ENCODE measurements at regions not wholly inside any gene's neighbourhood (a gene's known extent, or its start where the extent isn't known, plus 50 kb on each side); places are given as distances from the start of the nearest gene placed in this dataset.

DNA sequence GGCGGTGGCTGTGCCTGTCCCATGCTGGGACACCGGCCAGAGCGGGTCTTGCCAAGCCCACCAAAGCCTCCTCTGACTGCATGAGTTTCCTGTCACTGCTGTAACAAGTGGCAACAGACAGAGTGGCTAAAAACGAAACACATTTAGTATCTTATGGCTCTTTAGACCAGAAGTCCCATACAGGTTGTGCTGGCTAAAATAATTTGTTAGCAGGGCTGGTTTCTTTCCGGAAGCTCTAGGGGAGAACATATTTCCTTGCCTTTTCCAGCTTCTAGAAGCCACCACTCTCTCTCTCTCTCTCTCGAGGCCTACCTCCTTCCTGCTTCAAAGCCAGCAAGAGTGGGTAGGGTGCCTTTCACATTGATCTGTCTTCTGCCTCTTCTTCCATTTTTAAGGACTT is 171.6 kb upstream of the PLPP4 start:
- H3K79me2 ChIP-seq (ENCODE audit: control insufficient read depth, low read length), result no peaks in the 10 kb centered on the region
- no peaks in the 10 kb centered on the region for H3K9me2 ChIP-seq (replicated peaks; ENCODE audit: control insufficient read depth, low read length)
- H3K4me2 ChIP-seq (ENCODE audit: low read length), result no peak overlapping the region
- H3K27ac ChIP-seq (ENCODE audit: low read depth, low read length), result no peak overlapping the region
- H3K4me1 ChIP-seq (ENCODE audit: control insufficient read depth, low read length), result no peaks in the 10 kb centered on the region
- no peaks in the 10 kb centered on the region for H3K27me3 ChIP-seq (ENCODE audit: control insufficient read depth, low read length)
- no peaks in the 10 kb centered on the region for H3K36me3 ChIP-seq (ENCODE audit: control insufficient read depth, low read length)
- no peak for TF ChIP-seq EZH2phosphoT487 (IDR thresholded peaks at IDR 0.05; ENCODE audit: borderline replicate concordance, low read length)
- TF ChIP-seq, protein P1, sequence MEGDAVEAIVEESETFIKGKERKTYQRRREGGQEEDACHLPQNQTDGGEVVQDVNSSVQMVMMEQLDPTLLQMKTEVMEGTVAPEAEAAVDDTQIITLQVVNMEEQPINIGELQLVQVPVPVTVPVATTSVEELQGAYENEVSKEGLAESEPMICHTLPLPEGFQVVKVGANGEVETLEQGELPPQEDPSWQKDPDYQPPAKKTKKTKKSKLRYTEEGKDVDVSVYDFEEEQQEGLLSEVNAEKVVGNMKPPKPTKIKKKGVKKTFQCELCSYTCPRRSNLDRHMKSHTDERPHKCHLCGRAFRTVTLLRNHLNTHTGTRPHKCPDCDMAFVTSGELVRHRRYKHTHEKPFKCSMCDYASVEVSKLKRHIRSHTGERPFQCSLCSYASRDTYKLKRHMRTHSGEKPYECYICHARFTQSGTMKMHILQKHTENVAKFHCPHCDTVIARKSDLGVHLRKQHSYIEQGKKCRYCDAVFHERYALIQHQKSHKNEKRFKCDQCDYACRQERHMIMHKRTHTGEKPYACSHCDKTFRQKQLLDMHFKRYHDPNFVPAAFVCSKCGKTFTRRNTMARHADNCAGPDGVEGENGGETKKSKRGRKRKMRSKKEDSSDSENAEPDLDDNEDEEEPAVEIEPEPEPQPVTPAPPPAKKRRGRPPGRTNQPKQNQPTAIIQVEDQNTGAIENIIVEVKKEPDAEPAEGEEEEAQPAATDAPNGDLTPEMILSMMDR (IDR thresholded peaks at IDR 0.05; ENCODE audit: low read depth, low read length, poor library complexity, severe bottlenecking), result no peak
- no peak overlapping the region for H3K4me3 ChIP-seq (ENCODE audit: low read length)
- H4K20me1 ChIP-seq (ENCODE audit: control insufficient read depth, insufficient read depth, low read depth, low read length), result no peaks in the 10 kb centered on the region
- H3F3A ChIP-seq (ENCODE audit: control insufficient read depth, insufficient read depth), result no peaks in the 10 kb centered on the region
- H3K9me3 ChIP-seq (ENCODE audit: control insufficient read depth, insufficient read depth, low read length), result no peaks in the 10 kb centered on the region

DNA sequence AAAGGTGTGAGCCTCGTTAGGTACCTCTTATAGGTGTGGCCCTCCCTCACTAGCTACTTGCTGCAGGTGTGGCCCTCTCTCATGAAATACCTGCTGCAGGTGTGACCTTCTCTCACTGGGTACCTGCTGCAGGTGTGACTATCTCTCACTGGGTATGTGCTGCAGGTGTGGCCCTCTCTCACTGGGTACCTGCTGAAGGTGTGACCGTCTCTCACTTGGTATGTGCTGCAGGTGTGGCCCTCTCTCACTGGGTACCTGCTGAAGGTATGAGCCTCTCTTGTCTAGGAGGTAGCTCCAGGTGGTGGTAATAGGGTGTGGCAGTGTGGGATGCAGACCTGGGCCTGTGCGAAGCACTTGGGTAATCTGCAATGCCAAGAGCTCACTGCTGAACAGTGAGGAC is 170.7 kb upstream of the PLPP4 start:
- Histone ChIP-seq H3K4me1 (ENCODE audit: control insufficient read depth, low read length) (no peaks in the 10 kb centered on the region), H3K4me3 (ENCODE audit: low read length) (no peak overlapping the region), H3K4me2 (ENCODE audit: low read length) (no peak overlapping the region), H4K20me1 (ENCODE audit: control insufficient read depth, insufficient read depth, low read depth, low read length) (no peaks in the 10 kb centered on the region), H3K9me2 (replicated peaks; ENCODE audit: control insufficient read depth, low read length) (no peaks in the 10 kb centered on the region), H3K9me3 (ENCODE audit: control insufficient read depth, insufficient read depth, low read length) (no peaks in the 10 kb centered on the region), H3F3A (ENCODE audit: control insufficient read depth, insufficient read depth) (no peaks in the 10 kb centered on the region), H3K36me3 (ENCODE audit: control insufficient read depth, low read length) (no peaks in the 10 kb centered on the region), H3K79me2 (ENCODE audit: control insufficient read depth, low read length) (no peaks in the 10 kb centered on the region), H3K27ac (ENCODE audit: low read depth, low read length) (no peak overlapping the region), H3K27me3 (ENCODE audit: control insufficient read depth, low read length) (no peaks in the 10 kb centered on the region)
- TF ChIP-seq, protein P1 (IDR thresholded peaks at IDR 0.05; ENCODE audit: low read depth, low read length, poor library complexity, severe bottlenecking), result no peak
- TF ChIP-seq EZH2phosphoT487 (IDR thresholded peaks at IDR 0.05; ENCODE audit: borderline replicate concordance, low read length), result no peak

DNA sequence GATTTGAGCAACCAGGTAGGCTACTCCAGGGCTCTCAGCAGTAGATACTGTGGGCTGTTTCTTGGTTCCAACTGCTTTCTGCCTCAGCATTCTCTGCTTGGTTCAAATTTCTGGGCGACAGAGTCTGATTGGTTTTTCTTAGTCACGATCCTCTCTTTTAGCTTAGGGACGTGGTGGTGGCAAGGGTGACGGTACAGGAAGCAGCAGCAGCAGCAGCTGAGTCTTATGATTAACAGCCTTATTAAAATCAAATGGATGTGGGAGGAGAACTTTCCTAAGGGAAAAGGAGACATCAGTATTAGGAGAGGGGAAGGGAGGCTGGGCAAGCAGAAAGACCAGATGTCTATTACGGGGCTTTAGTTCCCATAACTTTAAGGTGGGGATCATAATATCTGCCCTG is 156.5 kb upstream of the PLPP4 start:
- H3F3A ChIP-seq (ENCODE audit: control insufficient read depth, insufficient read depth), result no peaks in the 10 kb centered on the region
- no peaks in the 10 kb centered on the region for H3K9me2 ChIP-seq (replicated peaks; ENCODE audit: control insufficient read depth, low read length)
- H3K9me3 ChIP-seq (ENCODE audit: control insufficient read depth, insufficient read depth, low read length), result no peaks in the 10 kb centered on the region
- H3K79me2 ChIP-seq (ENCODE audit: control insufficient read depth, low read length), result no peaks in the 10 kb centered on the region
- H3K4me2 ChIP-seq (ENCODE audit: low read length), result no peak overlapping the region
- no peak overlapping the region for H3K4me3 ChIP-seq (ENCODE audit: low read length)
- H3K4me1 ChIP-seq (ENCODE audit: control insufficient read depth, low read length), result no peaks in the 10 kb centered on the region
- TF ChIP-seq, protein P1 (IDR thresholded peaks at IDR 0.05; ENCODE audit: low read depth, low read length, poor library complexity, severe bottlenecking), result no peak
- no peak for TF ChIP-seq EZH2phosphoT487 (IDR thresholded peaks at IDR 0.05; ENCODE audit: borderline replicate concordance, low read length)
- H4K20me1 ChIP-seq (ENCODE audit: control insufficient read depth, insufficient read depth, low read depth, low read length), result no peaks in the 10 kb centered on the region
- H3K27ac ChIP-seq (ENCODE audit: low read depth, low read length), result no peak overlapping the region
- H3K36me3 ChIP-seq (ENCODE audit: control insufficient read depth, low read length), result no peaks in the 10 kb centered on the region
- no peaks in the 10 kb centered on the region for H3K27me3 ChIP-seq (ENCODE audit: control insufficient read depth, low read length)

DNA sequence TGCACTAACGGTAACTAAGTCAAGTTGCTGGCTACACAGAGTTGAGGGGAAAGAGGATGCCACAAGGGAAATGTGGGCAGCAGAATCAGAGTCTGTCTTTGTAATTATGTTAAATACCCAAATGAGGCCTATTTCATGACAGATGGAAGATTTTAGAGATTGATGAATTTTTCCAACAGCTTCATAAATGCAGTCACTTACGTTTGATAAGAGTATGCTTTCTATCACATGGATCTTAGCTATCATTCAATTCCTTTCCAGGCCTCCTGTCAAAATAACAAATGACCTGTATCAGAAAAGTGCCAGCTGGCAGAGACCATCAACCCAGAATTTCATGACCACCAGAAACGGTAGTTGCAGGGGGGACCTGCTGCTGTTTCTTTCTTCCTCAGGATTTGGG is 148.4 kb upstream of the PLPP4 start:
- H3K79me2 ChIP-seq (ENCODE audit: control insufficient read depth, low read length), result no peaks in the 10 kb centered on the region
- no peaks in the 10 kb centered on the region for H3K4me1 ChIP-seq (ENCODE audit: control insufficient read depth, low read length)
- H3K9me2 ChIP-seq (replicated peaks; ENCODE audit: control insufficient read depth, low read length), result no peaks in the 10 kb centered on the region
- no peaks in the 10 kb centered on the region for H3K9me3 ChIP-seq (ENCODE audit: control insufficient read depth, insufficient read depth, low read length)
- no peak overlapping the region for H3K4me2 ChIP-seq (ENCODE audit: low read length)
- H3K4me3 ChIP-seq (ENCODE audit: low read length), result no peak overlapping the region
- TF ChIP-seq, protein P1 (IDR thresholded peaks at IDR 0.05; ENCODE audit: low read depth, low read length, poor library complexity, severe bottlenecking), result no peak
- TF ChIP-seq EZH2phosphoT487 (IDR thresholded peaks at IDR 0.05; ENCODE audit: borderline replicate concordance, low read length), result no peak
- no peak overlapping the region for H3K27ac ChIP-seq (ENCODE audit: low read depth, low read length)
- H3F3A ChIP-seq (ENCODE audit: control insufficient read depth, insufficient read depth), result no peaks in the 10 kb centered on the region
- H4K20me1 ChIP-seq (ENCODE audit: control insufficient read depth, insufficient read depth, low read depth, low read length), result no peaks in the 10 kb centered on the region
- no peaks in the 10 kb centered on the region for H3K27me3 ChIP-seq (ENCODE audit: control insufficient read depth, low read length)
- H3K36me3 ChIP-seq (ENCODE audit: control insufficient read depth, low read length), result no peaks in the 10 kb centered on the region
